IMR-90 (cell line): ENCODE measurements at regions not wholly inside any gene's neighbourhood (a gene's known extent, or its start where the extent isn't known, plus 50 kb on each side); places are given as distances from the start of the nearest gene placed in this dataset.

Experiments used
- ATAC-seq: fragments of 200-7000 bp; cut with Tn5 transposase; 2 replicates; pipeline ENCODE4 v1.9.1; 2020; ENCODE audit warnings: low read depth, mild to moderate bottlenecking, moderate library complexity
- BruUV-seq: library from RNA; stranded (reverse); fragments of 400-500 nt; replicated peaks from 2 replicates; lab custom pipeline; 2021; lab: Mats Ljungman, UMichigan
- CTCF ChIA-PET: fragments of 300-600 bp; formaldehyde crosslinking; extraction: SDS; loops from one replicate; lab custom pipeline; 2021; ENCODE audit warnings: antibody characterized with exemption; lab: Yijun Ruan, JAX
- POLR2A ChIA-PET: fragments of 300-600 bp; sonication (Branson Sonifier 250); formaldehyde crosslinking; loops from one replicate; lab custom pipeline; 2022; ENCODE audit warnings: antibody characterized with exemption; ENCODE audit not compliant: unreplicated experiment; lab: Charles Lee
- DNase-seq: peaks from one replicate; pipeline ENCODE4 v3.0.0; 2013
- H2AFZ ChIP-seq: replicated peaks from 2 replicates; pipeline ENCODE3; 2013; ENCODE audit warnings: low read length, mild to moderate bottlenecking; ENCODE audit not compliant: poor library complexity
- H2AK5ac ChIP-seq: 2 replicates; pipeline ENCODE4 v1.6.1; 2013; ENCODE audit warnings: low read depth, low read length, inconsistent platforms
- H2AK9ac ChIP-seq: replicated peaks from 2 replicates; pipeline ENCODE3; 2013; ENCODE audit warnings: mild to moderate bottlenecking, low read depth, low read length, moderate library complexity; ENCODE audit not compliant: poor library complexity
- H2BK120ac ChIP-seq: 2 replicates; pipeline ENCODE4 v1.6.1; 2013; ENCODE audit warnings: low read depth, low read length, inconsistent platforms
- H2BK15ac ChIP-seq: 3 replicates; pipeline ENCODE4 v1.6.1; 2013; ENCODE audit warnings: low read depth, low read length, inconsistent platforms
- H2BK20ac ChIP-seq: 2 replicates; pipeline ENCODE4 v1.6.1; 2013; ENCODE audit warnings: low read depth, mild to moderate bottlenecking, inconsistent platforms, low read length, moderate library complexity
- H2BK5ac ChIP-seq: 2 replicates; pipeline ENCODE4 v1.6.1; 2013; ENCODE audit warnings: mild to moderate bottlenecking, low read depth, low read length, inconsistent platforms; ENCODE audit not compliant: poor library complexity, severe bottlenecking
- H3K14ac ChIP-seq: replicated peaks from 2 replicates; pipeline ENCODE4 v1.6.1; 2013; ENCODE audit warnings: low read depth, low read length, inconsistent platforms
- H3K18ac ChIP-seq: 2 replicates; pipeline ENCODE4 v1.6.1; 2013; ENCODE audit warnings: low read depth, low read length, control low read depth
- H3K23ac ChIP-seq: 2 replicates; pipeline ENCODE4 v1.6.1; 2013; ENCODE audit warnings: low read depth, low read length, inconsistent platforms
- H3K27ac ChIP-seq: 2 replicates; pipeline ENCODE4 v1.5.1; 2013; ENCODE audit warnings: mild to moderate bottlenecking, control low read depth, low read length; ENCODE audit not compliant: insufficient read depth
- H3K27me3 ChIP-seq: 2 replicates; pipeline ENCODE4 v1.6.1; 2013; ENCODE audit warnings: low read length; ENCODE audit not compliant: control insufficient read depth, insufficient read depth
- H3K36me3 ChIP-seq: 2 replicates; pipeline ENCODE4 v1.6.1; 2013; ENCODE audit warnings: low read length, mixed read lengths; ENCODE audit not compliant: control insufficient read depth, insufficient read depth
- H3K4ac ChIP-seq: 2 replicates; pipeline ENCODE4 v1.6.1; 2013; ENCODE audit warnings: low read depth, low read length, inconsistent platforms
- H3K4me1 ChIP-seq: 2 replicates; pipeline ENCODE4 v1.6.1; 2013; ENCODE audit warnings: low read length, mixed read lengths; ENCODE audit not compliant: control insufficient read depth, insufficient read depth
- H3K4me2 ChIP-seq: 2 replicates; pipeline ENCODE4 v1.6.1; 2013; ENCODE audit warnings: low read depth, mild to moderate bottlenecking, control low read depth, low read length, moderate library complexity
- H3K4me3 ChIP-seq: 2 replicates; pipeline ENCODE4 v1.5.1; 2013; ENCODE audit warnings: low read depth, mild to moderate bottlenecking, control low read depth, low read length, moderate library complexity; ENCODE audit not compliant: insufficient read depth
- H3K56ac ChIP-seq: 2 replicates; pipeline ENCODE4 v1.6.1; 2013; ENCODE audit warnings: low read length, inconsistent platforms; ENCODE audit not compliant: insufficient read depth; ENCODE audit errors: extremely low read depth
- H3K79me1 ChIP-seq, 2 experiments: 2 replicates each; pipeline ENCODE4 v1.6.1; 2013; ENCODE audit warnings: low read length in 2 of 2, inconsistent platforms in 1 of 2, low read depth in 1 of 2
- H3K9ac ChIP-seq: 2 replicates; pipeline ENCODE4 v1.6.1; 2013; ENCODE audit warnings: low read depth, low read length, control low read depth
- H3K9me1 ChIP-seq: 2 replicates; pipeline ENCODE4 v1.6.1; 2013; ENCODE audit warnings: low read length, inconsistent platforms; ENCODE audit not compliant: insufficient read depth
- H3K9me3 ChIP-seq: 2 replicates; pipeline ENCODE4 v1.6.1; 2013; ENCODE audit warnings: low read length; ENCODE audit not compliant: control insufficient read depth, insufficient read depth
- H4K20me1 ChIP-seq: 2 replicates; pipeline ENCODE4 v1.6.1; 2013; ENCODE audit warnings: low read length, inconsistent platforms; ENCODE audit not compliant: insufficient read depth
- H4K5ac ChIP-seq: 2 replicates; pipeline ENCODE4 v1.6.1; 2013; ENCODE audit warnings: mild to moderate bottlenecking, low read depth, low read length, control low read depth
- H4K8ac ChIP-seq, 2 experiments: 2 replicates each; pipeline ENCODE4 v1.6.1; 2013; ENCODE audit warnings: low read depth in 2 of 2, low read length in 2 of 2, control low read depth in 1 of 2, inconsistent platforms in 1 of 2
- H4K91ac ChIP-seq: 2 replicates; pipeline ENCODE4 v1.6.1; 2013; ENCODE audit warnings: low read depth, low read length, inconsistent platforms; ENCODE audit not compliant: insufficient read depth
- MAFK ChIP-seq: IDR thresholded peaks from 2 replicates; pipeline ENCODE4 v1.6.1; 2012; ENCODE audit warnings: low read depth, low read length, improper control_type of control experiment
- MAZ ChIP-seq: IDR thresholded peaks from 2 replicates; pipeline ENCODE4 v1.6.1; 2012; ENCODE audit warnings: low read depth, mild to moderate bottlenecking, low read length, improper control_type of control experiment, moderate library complexity, borderline replicate concordance
- RAD21 ChIP-seq: IDR thresholded peaks from 2 replicates; pipeline ENCODE4 v1.6.1; 2012; ENCODE audit warnings: low read length, improper control_type of control experiment
- RCOR1 ChIP-seq: IDR thresholded peaks from 2 replicates; pipeline ENCODE4 v1.6.1; 2012; ENCODE audit warnings: mild to moderate bottlenecking, low read length, improper control_type of control experiment; ENCODE audit not compliant: insufficient replicate concordance
- USF2 ChIP-seq: fragments of 150-350 bp; IDR thresholded peaks from 2 replicates; pipeline ENCODE4 v1.6.1; 2017; ENCODE audit warnings: mild to moderate bottlenecking, antibody characterized with exemption, low read length, low read depth
- WGBS, 2 experiments: methylation state at CpG; one replicate each; pipeline versions ENCODE4 v1.1.5 to v1.1.7; 2013; ENCODE audit warnings: missing lambda C conversion rate in 2 of 2; ENCODE audit not compliant: insufficient read length in 1 of 2; ENCODE audit errors: extremely low coverage in 2 of 2; 5-methylcytosine and 5-hydroxymethylcytosine counted together
- dilution Hi-C: fragments of 300-500 bp; cut with HindIII; formaldehyde crosslinking; loops from one replicate; pipeline ENCODE4 v1.14.3; 2018; ENCODE audit warnings: low sequenced_read_pairs; ENCODE audit not compliant: unreplicated experiment
- in situ Hi-C: fragments of 300-500 bp; cut with MboI; formaldehyde crosslinking; loops from 3 replicates; pipeline ENCODE4 v1.14.3; 2019; ENCODE audit warnings: low sequenced_read_pairs, inconsistent platforms, mixed read lengths
- intact Hi-C: fragments of 100-400 bp; cut with micrococcal nuclease; formaldehyde crosslinking; loops from 2 replicates; pipeline ENCODE4 v1.10.0; 2022

GRCh38 chr5:8058616-8059190 lies 189.8 kb downstream of the MTRR start:
- Histone ChIP-seq H3K4me3 (no peak overlapping the region), H3K56ac (no peak overlapping the region), H2BK120ac (no peak overlapping the region), H3K14ac (no peak overlapping the region), H3K79me1 (no peaks in the 10 kb centered on the region), H3K18ac (no peak overlapping the region), H3K23ac (no peak overlapping the region), H4K91ac (no peak overlapping the region), H4K5ac (no peak overlapping the region), H2AFZ (no peak overlapping the region), H4K20me1 (no peaks in the 10 kb centered on the region), H3K4me2 (no peak overlapping the region), H3K9me3 (no peaks in the 10 kb centered on the region), H3K9ac (no peak overlapping the region), H3K4ac (no peak overlapping the region), H3K9me1 (no peaks in the 10 kb centered on the region), H2BK5ac (no peak overlapping the region), H2BK15ac (no peak overlapping the region), H3K4me1 (no peaks in the 10 kb centered on the region), H2AK9ac (no peak overlapping the region), H3K27ac (no peak overlapping the region), H3K27me3 (no peaks in the 10 kb centered on the region), H2BK20ac (no peak overlapping the region), H3K36me3 (no peaks in the 10 kb centered on the region), H2AK5ac (no peak overlapping the region), H4K8ac (no peak overlapping the region)
- WGBS, 2 experiments = 85% methylated on average over 3 of the region's 16 CpGs; no CpG with 5 or more reads in 1 of the 2 experiments
- CTCF ChIA-PET = no interaction called here
- ATAC-seq (no peak), DNase-seq (no peak)
- dilution Hi-C loops (no loop called here), intact Hi-C loops (no loop called here), in situ Hi-C loops (no loop called here)
- TF ChIP-seq MAFK (no peak), MAZ (no peak), USF2 (no peak), RCOR1 (no peak), RAD21 (no peak)
- BruUV-seq = no TSS peak
- POLR2A ChIA-PET = no interaction called here
